ENCODE measurements at regions not wholly inside any gene's neighbourhood (a gene's known extent, or its start where the extent isn't known, plus 50 kb on each side); places are given as distances from the start of the nearest gene placed in this dataset.
"Not testable (repeated sequence)": the region's sequence is repeated elsewhere in the genome, so short reads cannot be mapped to it uniquely, and the experiment has no call there.

GRCh38 chr3:22392286-22392685 lies 641.3 kb upstream of the ZNF385D start:
- 19 to 49% methylated on average over 2 of the region's 2 CpGs for WGBS, 2 donors
- H3K27me3 ChIP-seq, result no peaks in the 10 kb centered on the region
- H3K4me3 ChIP-seq, result no peak overlapping the region
- H3K4me1 ChIP-seq, result no peaks in the 10 kb centered on the region
- H3K9me3 ChIP-seq, result no peaks in the 10 kb centered on the region
- no peak overlapping the region for H3K27ac ChIP-seq
- H3K36me3 ChIP-seq, result no peaks in the 10 kb centered on the region
- TF ChIP-seq, protein P1, sequence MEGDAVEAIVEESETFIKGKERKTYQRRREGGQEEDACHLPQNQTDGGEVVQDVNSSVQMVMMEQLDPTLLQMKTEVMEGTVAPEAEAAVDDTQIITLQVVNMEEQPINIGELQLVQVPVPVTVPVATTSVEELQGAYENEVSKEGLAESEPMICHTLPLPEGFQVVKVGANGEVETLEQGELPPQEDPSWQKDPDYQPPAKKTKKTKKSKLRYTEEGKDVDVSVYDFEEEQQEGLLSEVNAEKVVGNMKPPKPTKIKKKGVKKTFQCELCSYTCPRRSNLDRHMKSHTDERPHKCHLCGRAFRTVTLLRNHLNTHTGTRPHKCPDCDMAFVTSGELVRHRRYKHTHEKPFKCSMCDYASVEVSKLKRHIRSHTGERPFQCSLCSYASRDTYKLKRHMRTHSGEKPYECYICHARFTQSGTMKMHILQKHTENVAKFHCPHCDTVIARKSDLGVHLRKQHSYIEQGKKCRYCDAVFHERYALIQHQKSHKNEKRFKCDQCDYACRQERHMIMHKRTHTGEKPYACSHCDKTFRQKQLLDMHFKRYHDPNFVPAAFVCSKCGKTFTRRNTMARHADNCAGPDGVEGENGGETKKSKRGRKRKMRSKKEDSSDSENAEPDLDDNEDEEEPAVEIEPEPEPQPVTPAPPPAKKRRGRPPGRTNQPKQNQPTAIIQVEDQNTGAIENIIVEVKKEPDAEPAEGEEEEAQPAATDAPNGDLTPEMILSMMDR (IDR thresholded peaks at IDR 0.05), result no peak
- TF ChIP-seq EP300 (IDR thresholded peaks at IDR 0.05), result no peak
- TF ChIP-seq POLR2A (IDR thresholded peaks at IDR 0.05), result no peak
- DNase-seq (ENCODE audit: low spot score in 2 of 2), result no peak

DNA sequence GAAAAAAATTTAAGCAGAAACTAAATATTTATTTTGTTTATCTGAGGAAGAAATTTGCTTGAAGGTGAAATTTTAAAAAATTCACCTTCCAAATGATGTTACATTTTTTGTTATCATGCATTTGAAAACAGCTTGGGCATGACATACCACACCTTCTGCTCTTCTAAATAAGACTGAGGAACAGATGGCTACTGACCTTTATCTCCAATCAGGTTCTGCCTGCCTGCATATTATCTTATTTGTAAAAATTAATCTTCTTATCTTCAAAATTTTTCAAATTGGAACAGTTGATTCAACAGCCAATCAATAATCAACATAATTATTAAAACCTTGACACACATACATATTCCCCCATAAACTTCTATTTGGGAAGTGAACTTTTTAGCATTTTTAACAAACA lies 641.8 kb upstream of the ZNF385D start:
- no peaks in the 10 kb centered on the region for H3K9me3 ChIP-seq
- no peak overlapping the region for H3K27ac ChIP-seq
- H3K36me3 ChIP-seq, result no peaks in the 10 kb centered on the region
- H3K4me3 ChIP-seq, result no peak overlapping the region
- TF ChIP-seq, protein P1 (IDR thresholded peaks at IDR 0.05), result no peak
- TF ChIP-seq POLR2A (IDR thresholded peaks at IDR 0.05) (no peak), EP300 (IDR thresholded peaks at IDR 0.05) (no peak)
- H3K4me1 ChIP-seq, result no peaks in the 10 kb centered on the region
- no peak for DNase-seq (ENCODE audit: low spot score in 2 of 2)
- H3K27me3 ChIP-seq, result no peaks in the 10 kb centered on the region

DNA sequence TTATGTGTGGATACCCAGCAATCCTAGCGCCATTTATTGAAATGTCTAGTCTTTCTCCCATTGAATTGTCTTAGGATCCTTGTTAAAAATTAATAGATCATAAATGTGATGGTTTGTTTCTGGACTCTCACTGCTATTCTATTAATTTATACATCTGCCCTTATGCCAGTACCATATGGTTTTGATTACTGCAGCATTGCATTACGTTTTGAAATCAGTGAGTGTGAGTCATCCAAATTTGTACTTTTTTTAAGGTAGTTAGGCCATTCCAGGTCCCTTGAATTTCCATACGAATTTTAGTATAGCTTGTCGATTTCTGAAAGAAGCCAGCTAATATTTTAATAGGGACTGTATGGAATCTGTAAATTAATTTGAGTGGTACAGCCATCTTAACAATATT lies 648.6 kb upstream of the ZNF385D start:
- H3K27me3 ChIP-seq, result no peaks in the 10 kb centered on the region
- no peak overlapping the region for H3K4me3 ChIP-seq
- WGBS, 2 donors, result 74 to 76% methylated on average over 4 of the region's 4 CpGs
- H3K4me1 ChIP-seq, result no peaks in the 10 kb centered on the region
- TF ChIP-seq EP300 (IDR thresholded peaks at IDR 0.05), result no peak
- TF ChIP-seq, protein P1 (IDR thresholded peaks at IDR 0.05), result no peak
- TF ChIP-seq POLR2A (IDR thresholded peaks at IDR 0.05), result no peak
- no peak for DNase-seq (ENCODE audit: low spot score in 2 of 2)
- no peaks in the 10 kb centered on the region for H3K36me3 ChIP-seq
- H3K27ac ChIP-seq, result no peak overlapping the region
- H3K9me3 ChIP-seq, result no peaks in the 10 kb centered on the region

GRCh38 chr3:22401499-22401898 lies 650.5 kb upstream of the ZNF385D start:
- no peak overlapping the region for H3K27ac ChIP-seq
- no peaks in the 10 kb centered on the region for H3K36me3 ChIP-seq
- H3K9me3 ChIP-seq, result no peaks in the 10 kb centered on the region
- no peak overlapping the region for H3K4me3 ChIP-seq
- H3K4me1 ChIP-seq, result no peaks in the 10 kb centered on the region
- no peak for DNase-seq (ENCODE audit: low spot score in 2 of 2)
- TF ChIP-seq EP300 (IDR thresholded peaks at IDR 0.05), result no peak
- no peak for TF ChIP-seq POLR2A (IDR thresholded peaks at IDR 0.05)
- TF ChIP-seq, protein P1 (IDR thresholded peaks at IDR 0.05), result no peak
- no peaks in the 10 kb centered on the region for H3K27me3 ChIP-seq

DNA sequence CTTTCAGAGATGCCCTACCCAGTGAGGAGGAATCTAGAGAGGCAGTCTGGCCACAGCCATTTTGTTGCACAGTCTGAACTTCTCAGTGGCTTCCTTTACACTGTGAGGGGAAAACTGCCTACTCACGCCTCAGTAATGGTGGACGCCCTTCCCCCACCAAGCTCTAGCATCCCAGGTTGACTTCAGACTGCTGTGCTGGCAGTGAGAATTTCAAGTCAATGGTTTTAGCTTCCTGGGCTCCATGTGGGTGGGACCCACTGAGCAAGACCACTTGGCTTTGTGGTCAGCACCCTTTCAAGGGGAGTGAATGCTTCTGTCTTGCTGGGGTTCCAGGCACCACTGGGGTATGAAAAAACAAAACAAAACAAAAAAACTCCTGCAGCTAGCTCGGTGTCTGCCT lies 663.2 kb upstream of the ZNF385D start:
- Histone ChIP-seq H3K4me3 (no peak overlapping the region), H3K36me3 (no peaks in the 10 kb centered on the region), H3K27me3 (no peaks in the 10 kb centered on the region), H3K9me3 (no peaks in the 10 kb centered on the region), H3K27ac (no peak overlapping the region), H3K4me1 (no peaks in the 10 kb centered on the region)
- WGBS, 2 donors, result 67 to 71% methylated on average over 3 of the region's 3 CpGs
- DNase-seq (ENCODE audit: low spot score in 2 of 2), result no peak
- TF ChIP-seq, protein P1 (IDR thresholded peaks at IDR 0.05), result no peak
- no peak for TF ChIP-seq POLR2A (IDR thresholded peaks at IDR 0.05)
- no peak for TF ChIP-seq EP300 (IDR thresholded peaks at IDR 0.05)

GRCh38 chr3:22416838-22417446 lies 665.9 kb upstream of the ZNF385D start:
- WGBS, 2 donors, result 74 to 82% methylated on average over 14 to 19 of the region's 19 CpGs
- not testable (repeated sequence) for H3K9me3 ChIP-seq; DNase-seq (ENCODE audit: low spot score in 2 of 2)

More at GRCh38 chr3:22416838-22417446, 665.9 kb upstream of the ZNF385D start:
- not testable (repeated sequence) for H3K4me1 ChIP-seq, H3K4me3 ChIP-seq, H3K27ac ChIP-seq, H3K27me3 ChIP-seq, H3K36me3 ChIP-seq
